ENCODE measurements at regions not wholly inside any gene's neighbourhood (a gene's known extent, or its start where the extent isn't known, plus 50 kb on each side); places are given as distances from the start of the nearest gene placed in this dataset.

DNA sequence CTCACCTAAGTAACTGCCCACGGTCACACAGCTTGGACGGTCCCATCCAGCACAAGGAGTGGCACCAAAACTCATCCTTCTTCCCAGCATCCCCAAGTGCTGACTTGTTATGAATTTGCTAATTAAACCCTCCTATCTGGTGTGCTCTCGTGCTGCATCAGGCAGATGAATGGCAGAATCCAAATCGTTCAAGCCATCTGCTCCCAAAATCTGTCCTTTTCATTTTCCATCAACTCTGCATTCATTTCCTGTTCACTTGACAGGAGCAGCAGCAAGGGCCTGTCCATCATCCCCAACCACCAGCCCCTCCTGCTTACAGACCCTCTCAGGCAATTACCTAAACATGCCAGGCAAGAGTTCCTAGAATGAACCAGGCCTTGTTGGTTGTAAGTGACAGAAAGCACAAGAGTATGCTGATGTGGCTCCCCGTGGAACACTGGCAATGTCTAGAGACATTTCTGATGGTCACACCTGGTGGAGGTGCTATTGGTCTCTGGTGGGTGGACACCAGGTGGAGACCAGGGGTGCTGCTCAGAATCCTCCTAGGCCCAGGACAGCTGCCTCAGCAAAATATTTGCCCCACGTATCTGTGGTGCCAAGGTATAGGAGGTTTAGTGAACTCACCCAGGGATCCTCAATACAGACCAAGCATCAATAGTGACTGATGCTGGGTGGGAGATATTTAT lies 832.5 kb downstream of the TBC1D22A start:
- no peaks in the 10 kb centered on the region for H3K36me3 ChIP-seq (ENCODE audit: insufficient read depth, low read length)
- H3K27me3 ChIP-seq (ENCODE audit: insufficient read depth, low read length), result no peaks in the 10 kb centered on the region
- no peak overlapping the region for H3K4me3 ChIP-seq (ENCODE audit: low read length)
- no peaks in the 10 kb centered on the region for H3K9me3 ChIP-seq (ENCODE audit: low read length)
- H2AFZ ChIP-seq (ENCODE audit: low read depth, low read length), result no peak overlapping the region
- H3K4me1 ChIP-seq (ENCODE audit: insufficient read depth, low read length), result no peaks in the 10 kb centered on the region

DNA sequence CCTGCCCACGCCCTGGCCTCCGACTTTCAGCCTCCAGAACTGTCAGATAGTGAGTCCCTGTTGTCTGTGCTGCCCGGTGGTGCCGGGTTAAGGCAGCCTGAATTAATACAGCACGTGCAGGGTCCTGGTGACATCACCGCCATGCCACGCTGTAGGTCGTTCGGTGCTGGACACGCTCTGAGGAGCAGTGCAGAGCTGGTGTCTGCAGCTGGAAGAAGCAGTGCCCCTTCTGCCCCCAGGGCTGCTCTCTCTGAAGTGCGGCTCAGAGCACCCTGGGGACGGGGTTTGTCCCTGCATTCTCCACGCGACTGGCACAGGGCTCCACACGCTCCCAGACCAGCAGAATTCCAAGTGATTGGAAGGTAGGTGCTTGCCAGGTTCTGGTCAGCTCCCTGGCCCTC lies 831.5 kb downstream of the TBC1D22A start:
- no peaks in the 10 kb centered on the region for H3K9me3 ChIP-seq (ENCODE audit: low read length)

DNA sequence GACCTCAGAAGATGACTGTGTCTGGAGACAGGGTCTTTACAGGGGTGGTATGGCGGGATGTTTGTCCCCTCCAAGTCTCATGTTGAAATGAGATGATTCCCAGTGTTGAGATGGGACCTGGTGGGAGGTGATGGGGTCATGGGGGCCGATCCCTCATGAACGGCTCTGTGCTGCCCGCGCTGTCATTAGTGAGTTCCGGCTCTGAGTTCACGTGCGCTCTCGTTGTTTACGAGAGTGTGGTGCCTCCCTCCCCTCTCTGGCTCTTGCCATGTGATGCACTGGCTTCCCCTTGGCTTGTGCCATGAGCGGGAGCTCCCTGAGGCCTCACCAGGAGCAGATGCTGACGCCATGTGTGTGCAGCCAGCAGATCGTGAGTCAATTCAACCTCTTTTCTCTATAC lies 830.8 kb downstream of the TBC1D22A start:
- Histone ChIP-seq H3K9me3 (ENCODE audit: low read length) (no peaks in the 10 kb centered on the region), H3K27me3 (ENCODE audit: insufficient read depth, low read length) (no peaks in the 10 kb centered on the region), H3K4me1 (ENCODE audit: insufficient read depth, low read length) (no peaks in the 10 kb centered on the region), H3K4me3 (ENCODE audit: low read length) (no peak overlapping the region), H2AFZ (ENCODE audit: low read depth, low read length) (no peak overlapping the region), H3K36me3 (ENCODE audit: insufficient read depth, low read length) (no peaks in the 10 kb centered on the region)

More for the DNA sequence above, 831.5 kb downstream of the TBC1D22A start:
- H3K4me3 ChIP-seq (ENCODE audit: low read length), result no peak overlapping the region
- no peaks in the 10 kb centered on the region for H3K27me3 ChIP-seq (ENCODE audit: insufficient read depth, low read length)
- H2AFZ ChIP-seq (ENCODE audit: low read depth, low read length), result no peak overlapping the region
- H3K36me3 ChIP-seq (ENCODE audit: insufficient read depth, low read length), result no peaks in the 10 kb centered on the region
- H3K4me1 ChIP-seq (ENCODE audit: insufficient read depth, low read length), result no peaks in the 10 kb centered on the region

DNA sequence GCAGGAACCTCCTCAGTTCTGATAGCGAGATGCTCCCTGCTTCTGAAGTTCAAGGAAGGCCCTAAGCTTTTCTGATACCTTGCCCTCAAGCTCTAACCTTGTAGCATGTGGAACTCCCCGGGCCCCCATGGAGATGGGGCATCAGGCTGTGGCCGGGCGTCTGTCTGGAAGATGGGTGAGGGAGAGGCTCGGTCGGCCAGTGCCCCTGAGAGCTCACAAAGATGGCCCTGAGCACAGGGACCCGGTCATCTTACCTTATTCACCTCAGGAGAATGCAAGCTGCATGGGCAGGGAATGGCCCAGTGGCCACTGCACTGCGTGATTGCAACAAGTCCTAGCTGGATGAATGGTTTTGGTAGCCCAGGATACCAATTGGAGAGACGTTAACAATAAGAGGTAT lies 830.3 kb downstream of the TBC1D22A start:
- H3K27me3 ChIP-seq (ENCODE audit: insufficient read depth, low read length), result no peaks in the 10 kb centered on the region
- no peaks in the 10 kb centered on the region for H3K9me3 ChIP-seq (ENCODE audit: low read length)
- H2AFZ ChIP-seq (ENCODE audit: low read depth, low read length), result no peak overlapping the region
- H3K4me3 ChIP-seq (ENCODE audit: low read length), result no peak overlapping the region
- H3K4me1 ChIP-seq (ENCODE audit: insufficient read depth, low read length), result no peaks in the 10 kb centered on the region
- H3K36me3 ChIP-seq (ENCODE audit: insufficient read depth, low read length), result no peaks in the 10 kb centered on the region

DNA sequence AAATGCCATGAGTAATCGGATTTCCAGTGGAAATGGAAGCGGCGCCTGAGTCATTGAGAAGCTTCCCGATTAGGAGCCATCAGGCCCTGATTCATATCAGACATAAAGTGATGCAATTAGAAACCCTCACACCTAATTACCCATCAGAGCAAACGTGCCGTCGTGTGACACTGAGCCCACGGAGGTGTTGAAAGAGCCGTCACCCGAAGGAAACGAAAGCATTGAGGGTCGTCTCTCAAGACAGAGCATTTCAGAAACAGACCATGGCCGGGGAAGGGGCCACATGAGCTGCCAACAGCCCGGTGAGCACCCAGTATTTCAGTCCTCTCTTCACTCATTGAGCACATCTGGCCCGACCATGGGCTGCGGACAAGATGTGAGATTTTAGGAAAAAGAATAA lies 829.3 kb downstream of the TBC1D22A start:
- Histone ChIP-seq H2AFZ (ENCODE audit: low read depth, low read length) (no peak overlapping the region), H3K9me3 (ENCODE audit: low read length) (no peaks in the 10 kb centered on the region)

DNA sequence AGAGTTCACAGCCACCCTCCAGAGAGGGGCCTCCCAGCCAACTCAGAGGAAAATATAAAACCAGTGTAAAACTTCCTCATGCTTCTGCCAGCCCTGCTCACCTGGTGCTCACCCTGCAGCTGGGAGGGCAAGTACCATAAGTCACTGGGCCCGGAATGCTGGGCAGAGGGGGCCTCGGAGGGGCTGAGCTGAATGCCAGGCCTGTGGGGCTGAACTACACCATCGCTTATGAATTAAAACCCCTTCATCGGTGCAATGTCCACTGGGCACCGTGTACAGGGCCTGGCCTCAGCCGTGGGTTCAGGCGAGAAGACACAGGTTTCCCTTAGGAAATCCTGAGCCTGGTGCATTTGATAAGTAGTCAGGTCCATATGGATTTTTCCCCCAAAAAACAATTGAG lies 828.6 kb downstream of the TBC1D22A start:
- Histone ChIP-seq H3K9me3 (ENCODE audit: low read length) (no peaks in the 10 kb centered on the region), H3K4me1 (ENCODE audit: insufficient read depth, low read length) (no peaks in the 10 kb centered on the region), H2AFZ (ENCODE audit: low read depth, low read length) (no peak overlapping the region), H3K27me3 (ENCODE audit: insufficient read depth, low read length) (no peaks in the 10 kb centered on the region), H3K4me3 (ENCODE audit: low read length) (no peak overlapping the region), H3K36me3 (ENCODE audit: insufficient read depth, low read length) (no peaks in the 10 kb centered on the region)

More for the DNA sequence above, 829.3 kb downstream of the TBC1D22A start:
- Histone ChIP-seq H3K4me3 (ENCODE audit: low read length) (no peak overlapping the region), H3K36me3 (ENCODE audit: insufficient read depth, low read length) (no peaks in the 10 kb centered on the region), H3K27me3 (ENCODE audit: insufficient read depth, low read length) (no peaks in the 10 kb centered on the region), H3K4me1 (ENCODE audit: insufficient read depth, low read length) (no peaks in the 10 kb centered on the region)

DNA sequence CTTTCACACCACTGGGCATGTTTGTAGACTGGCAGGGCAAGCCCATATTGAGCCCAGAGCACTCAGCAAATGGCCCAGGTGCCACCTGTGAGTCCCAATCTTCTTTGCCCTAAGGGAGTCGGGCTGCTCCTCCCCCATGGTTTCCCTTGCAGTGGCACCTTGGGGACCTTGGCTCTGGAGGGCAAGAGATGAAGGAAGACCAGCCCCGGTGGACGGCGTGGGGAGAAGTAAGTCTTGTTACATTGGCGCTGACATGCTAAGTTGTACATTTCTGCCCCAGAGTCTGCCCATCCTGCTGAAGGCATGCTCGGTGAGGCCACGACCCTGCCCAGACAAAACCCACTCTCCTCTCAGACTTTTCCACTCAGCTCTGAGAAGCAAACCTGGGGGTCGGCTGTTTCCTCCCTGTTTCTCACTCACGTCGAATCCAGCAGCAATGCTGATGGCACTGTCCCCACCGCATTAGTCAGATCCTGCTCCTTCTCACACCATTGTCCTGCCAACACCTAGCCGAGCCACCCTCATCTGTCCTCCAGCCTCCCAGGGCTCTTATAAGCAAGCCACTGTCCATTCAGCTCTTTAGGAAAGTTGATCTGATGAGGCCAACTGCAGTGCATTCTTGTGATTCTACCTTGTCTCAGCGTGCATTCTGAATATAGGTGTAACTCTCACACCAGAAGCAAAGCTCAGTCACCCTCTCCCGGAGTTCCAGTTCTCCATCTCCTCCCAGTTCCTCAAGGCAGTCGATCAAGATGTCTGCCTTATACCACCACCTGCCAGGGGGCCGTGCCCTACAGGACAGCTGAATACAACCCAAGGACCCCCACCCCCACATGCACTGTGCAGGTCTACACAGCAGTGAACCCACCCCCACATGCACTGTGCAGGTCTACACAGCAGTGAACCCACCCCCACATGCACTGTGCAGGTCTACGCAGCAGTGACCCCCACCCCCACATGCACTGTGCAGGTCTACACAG lies 827.1 kb downstream of the TBC1D22A start:
- Histone ChIP-seq H3K27me3 (ENCODE audit: insufficient read depth, low read length) (no peaks in the 10 kb centered on the region), H3K36me3 (ENCODE audit: insufficient read depth, low read length) (no peaks in the 10 kb centered on the region), H3K4me3 (ENCODE audit: low read length) (no peak overlapping the region), H3K9me3 (ENCODE audit: low read length) (no peaks in the 10 kb centered on the region), H2AFZ (ENCODE audit: low read depth, low read length) (no peak overlapping the region), H3K4me1 (ENCODE audit: insufficient read depth, low read length) (no peaks in the 10 kb centered on the region)

DNA sequence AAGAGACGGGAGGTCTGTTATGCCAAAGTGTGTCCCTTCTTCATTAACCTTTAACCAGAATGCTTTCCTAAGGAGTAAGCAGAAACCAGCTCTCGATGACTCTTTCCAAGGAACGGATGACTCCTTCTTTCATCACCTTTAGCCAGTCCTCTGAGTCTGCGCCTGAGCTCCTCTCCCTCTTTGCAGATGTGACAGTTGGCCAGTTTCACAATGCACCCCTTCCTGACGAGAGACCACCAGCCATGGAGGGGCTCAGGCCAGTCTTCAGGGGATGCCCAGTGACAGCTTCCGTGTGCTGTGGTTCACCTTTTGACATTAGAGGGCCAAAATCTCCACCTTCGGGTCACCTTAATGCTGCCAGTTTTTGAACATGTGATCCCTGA lies 826.1 kb downstream of the TBC1D22A start:
- H2AFZ ChIP-seq (ENCODE audit: low read depth, low read length), result no peak overlapping the region
- no peaks in the 10 kb centered on the region for H3K9me3 ChIP-seq (ENCODE audit: low read length)
- H3K36me3 ChIP-seq (ENCODE audit: insufficient read depth, low read length), result no peaks in the 10 kb centered on the region
- H3K4me3 ChIP-seq (ENCODE audit: low read length), result no peak overlapping the region
- no peaks in the 10 kb centered on the region for H3K27me3 ChIP-seq (ENCODE audit: insufficient read depth, low read length)
- H3K4me1 ChIP-seq (ENCODE audit: insufficient read depth, low read length), result no peaks in the 10 kb centered on the region

DNA sequence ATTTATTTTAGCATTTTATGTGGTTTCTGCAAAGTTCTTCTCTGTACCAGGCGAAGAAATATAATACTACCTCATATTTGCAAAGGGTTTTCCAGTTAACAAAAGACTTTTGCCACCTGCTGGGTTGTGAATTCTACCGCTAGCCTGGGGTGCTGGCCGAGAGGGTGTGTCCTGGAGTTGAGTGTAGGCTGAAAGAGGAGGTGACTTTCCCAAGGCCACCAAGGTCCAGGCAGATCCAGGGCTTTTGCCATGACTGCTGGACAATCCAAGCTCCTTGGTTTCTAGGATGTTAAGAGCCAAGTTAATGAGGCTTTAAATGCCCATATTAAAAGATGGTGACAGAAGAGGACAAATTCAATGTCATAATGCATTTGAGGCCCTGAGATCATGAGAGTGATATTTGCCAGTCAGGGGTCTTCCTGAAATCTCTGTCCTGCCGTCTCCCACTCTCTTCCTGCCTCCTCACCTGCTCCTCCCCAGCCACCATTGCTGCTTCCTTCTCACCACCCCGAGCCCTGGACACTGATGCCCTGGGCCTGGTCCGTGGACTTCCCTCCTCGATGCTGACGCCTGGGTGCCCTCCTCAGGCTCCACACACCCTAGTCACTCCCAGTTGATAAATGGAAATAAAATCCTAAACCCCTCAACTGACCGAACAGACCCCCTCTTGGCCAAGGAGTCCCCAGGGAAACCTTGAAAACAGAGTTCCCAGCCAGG lies 825.6 kb downstream of the TBC1D22A start:
- Histone ChIP-seq H3K9me3 (ENCODE audit: low read length) (no peaks in the 10 kb centered on the region), H3K4me1 (ENCODE audit: insufficient read depth, low read length) (no peaks in the 10 kb centered on the region), H3K27me3 (ENCODE audit: insufficient read depth, low read length) (no peaks in the 10 kb centered on the region), H3K4me3 (ENCODE audit: low read length) (no peak overlapping the region), H3K36me3 (ENCODE audit: insufficient read depth, low read length) (no peaks in the 10 kb centered on the region), H2AFZ (ENCODE audit: low read depth, low read length) (no peak overlapping the region)

DNA sequence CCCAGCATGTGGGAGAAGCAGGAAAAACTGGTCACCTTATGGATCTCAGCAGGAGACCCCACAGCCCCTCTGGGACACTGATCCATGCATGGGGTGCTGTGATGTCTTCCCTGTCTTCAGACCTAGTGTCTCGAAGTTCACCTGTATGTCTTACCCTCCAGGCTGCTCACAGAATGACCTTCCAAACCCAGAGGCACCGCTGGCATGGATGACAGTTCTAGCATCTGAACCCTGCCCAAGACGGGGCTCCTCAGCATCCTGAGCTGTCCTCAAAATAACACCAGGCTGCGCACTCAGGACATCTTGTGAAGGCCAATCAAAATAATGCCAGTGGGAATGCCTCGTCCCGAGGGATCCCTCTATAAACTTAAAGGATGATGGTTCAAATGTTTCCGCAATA lies 824.9 kb downstream of the TBC1D22A start:
- Histone ChIP-seq H3K27me3 (ENCODE audit: insufficient read depth, low read length) (no peaks in the 10 kb centered on the region), H3K9me3 (ENCODE audit: low read length) (no peaks in the 10 kb centered on the region), H3K4me1 (ENCODE audit: insufficient read depth, low read length) (no peaks in the 10 kb centered on the region)

DNA sequence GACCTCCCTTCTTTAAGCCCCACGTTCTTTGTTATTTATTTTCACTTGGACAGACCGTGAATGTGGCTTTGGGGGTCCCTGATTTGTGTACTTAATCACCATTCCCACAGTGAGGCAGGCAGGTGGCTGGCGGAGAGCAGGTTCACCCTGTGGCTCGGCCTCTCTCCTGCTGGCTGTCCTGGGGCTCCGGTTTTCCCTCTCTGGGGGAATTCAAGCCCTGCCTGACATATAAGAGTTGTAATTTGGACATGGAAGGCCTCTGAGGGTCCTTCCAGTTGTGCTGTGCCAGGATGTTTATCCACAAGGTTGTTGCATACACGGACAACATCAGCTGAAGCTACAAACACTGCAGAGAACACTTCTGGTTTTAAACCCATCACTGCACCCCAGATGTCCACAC lies 824.5 kb downstream of the TBC1D22A start:
- Histone ChIP-seq H3K9me3 (ENCODE audit: low read length) (no peaks in the 10 kb centered on the region), H3K36me3 (ENCODE audit: insufficient read depth, low read length) (no peaks in the 10 kb centered on the region), H3K4me1 (ENCODE audit: insufficient read depth, low read length) (no peaks in the 10 kb centered on the region), H3K4me3 (ENCODE audit: low read length) (no peak overlapping the region), H2AFZ (ENCODE audit: low read depth, low read length) (no peak overlapping the region), H3K27me3 (ENCODE audit: insufficient read depth, low read length) (no peaks in the 10 kb centered on the region)

More for the DNA sequence above, 824.9 kb downstream of the TBC1D22A start:
- H3K4me3 ChIP-seq (ENCODE audit: low read length), result no peak overlapping the region
- H3K36me3 ChIP-seq (ENCODE audit: insufficient read depth, low read length), result no peaks in the 10 kb centered on the region
- no peak overlapping the region for H2AFZ ChIP-seq (ENCODE audit: low read depth, low read length)

DNA sequence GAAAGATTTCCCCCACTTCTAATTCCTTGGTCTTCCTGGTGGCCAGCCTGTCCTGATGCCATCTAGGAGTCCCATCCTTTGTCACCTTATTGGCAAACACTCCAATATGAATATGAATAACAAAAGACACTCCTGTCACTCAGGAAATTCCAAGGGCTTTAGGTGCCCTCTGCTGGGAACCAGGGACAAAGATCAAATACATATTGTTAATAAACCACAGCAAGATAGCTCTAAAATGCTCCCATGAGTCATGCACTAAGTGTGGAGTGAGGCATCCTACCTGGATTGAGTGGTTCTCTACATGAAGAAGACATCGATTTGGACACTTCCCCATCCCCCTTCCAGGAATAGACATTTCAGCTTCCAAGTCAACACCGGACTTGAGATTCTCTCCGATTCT lies 823.6 kb downstream of the TBC1D22A start:
- H3K4me3 ChIP-seq (ENCODE audit: low read length), result no peak overlapping the region
- no peaks in the 10 kb centered on the region for H3K36me3 ChIP-seq (ENCODE audit: insufficient read depth, low read length)
- no peak overlapping the region for H2AFZ ChIP-seq (ENCODE audit: low read depth, low read length)
- no peaks in the 10 kb centered on the region for H3K27me3 ChIP-seq (ENCODE audit: insufficient read depth, low read length)
- H3K4me1 ChIP-seq (ENCODE audit: insufficient read depth, low read length), result no peaks in the 10 kb centered on the region
- H3K9me3 ChIP-seq (ENCODE audit: low read length), result no peaks in the 10 kb centered on the region

DNA sequence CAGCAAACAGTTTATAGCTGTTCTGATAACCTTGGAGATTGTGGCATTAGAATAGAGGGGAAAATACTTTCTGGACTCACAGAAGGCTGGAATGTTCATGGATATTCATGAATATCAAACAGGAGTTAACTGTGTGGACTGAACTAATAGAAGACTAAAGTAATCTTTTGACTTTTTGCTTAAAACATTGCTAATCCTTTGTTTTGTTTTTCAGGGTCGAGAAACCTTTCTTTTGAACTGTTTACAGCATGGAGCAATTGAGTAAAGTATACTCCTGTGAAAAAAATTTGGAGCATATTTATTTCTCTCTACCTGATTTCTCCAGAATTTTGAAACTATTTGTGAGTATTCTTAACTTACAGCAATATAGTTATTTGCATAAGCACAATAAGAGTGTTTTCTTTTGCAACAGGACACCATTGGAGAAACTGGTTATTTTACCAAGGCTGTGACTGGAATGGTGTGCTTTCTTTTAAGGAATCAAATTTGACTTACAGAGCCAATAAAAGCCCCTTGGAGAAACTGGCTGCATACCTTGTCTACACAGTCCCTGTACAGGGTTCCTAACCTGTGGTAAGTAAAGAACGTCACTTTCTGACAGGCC lies 821.6 kb downstream of the TBC1D22A start:
- H3K4me3 ChIP-seq (ENCODE audit: low read length), result no peak overlapping the region
- H3K4me1 ChIP-seq (ENCODE audit: insufficient read depth, low read length), result no peaks in the 10 kb centered on the region
- no peaks in the 10 kb centered on the region for H3K27me3 ChIP-seq (ENCODE audit: insufficient read depth, low read length)
- H3K36me3 ChIP-seq (ENCODE audit: insufficient read depth, low read length), result no peaks in the 10 kb centered on the region
- no peaks in the 10 kb centered on the region for H3K9me3 ChIP-seq (ENCODE audit: low read length)
- no peak overlapping the region for H2AFZ ChIP-seq (ENCODE audit: low read depth, low read length)

All from neuron (in vitro differentiated cells).